Fibroblast of skin of back (primary cell): ENCODE measurements at regions not wholly inside any gene's neighbourhood (a gene's known extent, or its start where the extent isn't known, plus 50 kb on each side); places are given as distances from the start of the nearest gene placed in this dataset.

Source experiments
- DNase-seq: peaks from one replicate; pipeline ENCODE4 v3.0.0-alpha.2; 2013

GRCh38 chr13:80469105-80469852, 128.4 kb upstream of the SPRY2 start:
- no peak for DNase-seq

GRCh38 chr13:80465321-80465720, 124.4 kb upstream of the SPRY2 start:
- DNase-seq: no peak

DNA sequence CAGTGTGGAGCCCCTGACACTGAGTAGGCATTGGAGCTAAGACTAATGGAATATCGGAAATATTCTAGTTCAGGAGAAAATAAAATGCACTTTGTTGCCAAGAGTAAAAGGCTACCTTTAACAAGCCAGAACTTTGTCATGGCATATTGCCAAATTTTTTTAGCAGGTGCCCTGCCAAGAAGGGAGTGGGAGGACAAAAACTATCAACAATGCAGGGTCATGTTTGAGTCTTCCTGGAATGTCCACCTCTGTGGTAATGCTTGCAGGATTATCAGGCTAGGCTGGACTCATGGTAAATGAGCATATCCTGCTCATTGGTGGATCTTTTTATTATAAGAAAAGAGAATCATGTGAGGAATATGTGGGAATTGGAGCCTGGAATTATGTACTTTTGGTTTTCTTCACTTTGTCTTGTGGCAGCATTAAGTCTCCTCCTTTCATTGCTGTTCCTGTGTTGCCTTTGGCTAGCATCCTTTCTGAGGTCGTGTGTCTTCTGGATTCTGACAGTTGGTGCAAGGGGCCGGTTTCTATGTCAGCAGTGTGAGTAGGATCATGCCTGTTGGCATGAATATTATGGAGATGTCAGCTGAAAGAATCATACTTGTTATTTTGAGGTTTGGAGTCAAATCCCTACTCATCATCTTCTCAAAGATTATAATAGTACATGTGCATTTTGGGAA, 122.9 kb upstream of the SPRY2 start:
- DNase-seq: no peak

DNA sequence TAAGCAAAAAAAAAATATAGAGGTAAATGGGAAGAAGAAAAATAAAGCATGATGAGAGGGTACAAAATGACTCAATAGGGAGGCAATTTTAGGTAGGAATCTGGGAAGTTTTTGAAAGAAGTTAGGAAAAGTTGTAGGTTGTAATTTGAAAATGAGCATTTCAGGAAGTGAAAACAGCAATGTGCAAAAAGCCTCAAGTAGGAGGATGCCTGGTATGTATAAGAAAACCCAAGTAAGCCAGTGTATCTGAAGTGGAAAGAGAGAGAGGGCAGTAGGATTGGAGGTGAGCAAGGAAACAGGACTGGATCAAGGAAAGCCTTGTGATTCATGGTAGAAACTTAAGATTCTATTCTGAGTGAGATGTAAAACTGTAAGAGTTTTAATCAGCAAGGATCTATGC, 121.6 kb upstream of the SPRY2 start:
- DNase-seq: no peak

DNA sequence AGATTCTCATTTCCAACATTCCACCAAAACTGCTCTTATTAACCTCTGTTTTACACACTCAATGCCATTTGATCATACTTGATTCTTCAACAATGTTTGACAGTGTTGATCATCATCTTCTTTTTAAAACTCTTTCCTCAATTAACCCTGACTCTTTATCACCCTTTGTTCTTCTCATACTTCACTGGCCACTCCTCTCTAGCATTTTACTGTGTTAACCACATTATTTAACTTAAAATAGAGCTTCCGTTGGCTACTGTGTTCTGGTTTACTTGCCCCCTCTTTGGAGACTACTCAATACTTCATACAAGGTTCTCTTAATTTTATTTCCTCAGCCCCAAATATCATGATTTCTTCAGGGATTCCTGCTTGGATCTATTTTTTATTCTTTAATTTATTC, 121.1 kb upstream of the SPRY2 start:
- DNase-seq: no peak

- DNase-seq: peak; percentile 34
Measured at GRCh38 chr13:80458543-80458942, 117.6 kb upstream of the SPRY2 start.

DNA sequence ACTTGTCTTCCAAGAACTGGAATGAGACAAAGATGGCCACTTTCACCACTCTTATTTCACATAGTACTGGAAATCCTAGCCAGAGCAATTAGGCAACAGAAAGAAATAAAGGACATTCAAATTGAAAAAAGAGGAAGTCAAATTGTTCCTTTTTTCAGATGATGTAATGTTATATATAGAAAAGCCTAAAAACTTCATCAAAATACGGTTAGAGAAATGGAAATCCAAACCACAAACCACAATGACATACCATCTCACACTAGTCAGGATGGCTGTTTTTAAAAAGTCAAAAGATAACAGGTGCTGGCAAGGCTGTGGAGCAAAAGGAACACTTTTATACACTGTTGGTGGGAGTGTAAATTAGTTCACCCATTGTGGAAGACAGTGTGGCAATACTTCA, 113.3 kb upstream of the SPRY2 start:
- peak; percentile 50 for DNase-seq

GRCh38 chr13:80452279-80452678, 111.4 kb upstream of the SPRY2 start:
- no peak for DNase-seq

DNA sequence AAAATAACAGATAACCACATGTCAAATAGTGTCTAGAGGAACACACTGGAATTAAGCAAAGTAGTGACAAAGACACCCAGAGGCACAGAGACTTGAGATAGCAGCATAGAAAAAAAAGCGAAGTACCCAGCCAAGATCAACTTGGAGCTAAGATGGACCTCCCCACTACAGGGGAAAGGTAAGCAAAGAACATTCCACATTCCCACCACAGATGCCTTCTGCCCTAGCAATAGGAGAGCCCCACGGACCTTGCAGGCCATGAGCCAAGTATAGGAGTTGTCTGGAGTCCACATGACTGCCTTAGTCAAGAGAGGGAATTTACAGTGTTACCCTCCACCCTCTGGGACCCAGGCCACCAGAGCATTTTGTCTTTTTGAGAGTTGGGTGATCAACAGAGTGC, 110.7 kb upstream of the SPRY2 start:
- DNase-seq: no peak

DNA sequence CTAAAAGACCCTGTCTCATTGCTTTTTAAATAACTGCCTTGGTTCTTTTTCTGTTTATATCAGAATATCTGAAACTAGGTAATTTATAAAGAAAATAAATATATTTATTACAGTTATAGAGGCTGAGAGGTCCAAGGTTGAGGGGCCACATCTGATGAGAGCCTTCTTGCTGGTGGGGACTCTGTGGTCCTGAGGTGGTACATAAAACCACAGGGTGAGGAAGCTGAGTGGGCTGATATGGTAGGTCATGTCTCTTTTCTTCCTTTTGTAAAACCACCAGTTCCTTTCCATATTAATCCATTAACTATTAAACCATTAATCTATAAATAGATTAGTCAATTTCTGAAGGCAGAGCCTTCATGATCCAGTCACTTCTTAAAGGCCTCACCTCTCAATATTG, 109.5 kb upstream of the SPRY2 start:
- DNase-seq: no peak

GRCh38 chr13:80448725-80449124, 107.8 kb upstream of the SPRY2 start:
- DNase-seq: no peak

GRCh38 chr13:80447747-80448146, 106.8 kb upstream of the SPRY2 start:
- no peak for DNase-seq

GRCh38 chr13:80444240-80445015, 103.5 kb upstream of the SPRY2 start:
- DNase-seq: no peak

DNA sequence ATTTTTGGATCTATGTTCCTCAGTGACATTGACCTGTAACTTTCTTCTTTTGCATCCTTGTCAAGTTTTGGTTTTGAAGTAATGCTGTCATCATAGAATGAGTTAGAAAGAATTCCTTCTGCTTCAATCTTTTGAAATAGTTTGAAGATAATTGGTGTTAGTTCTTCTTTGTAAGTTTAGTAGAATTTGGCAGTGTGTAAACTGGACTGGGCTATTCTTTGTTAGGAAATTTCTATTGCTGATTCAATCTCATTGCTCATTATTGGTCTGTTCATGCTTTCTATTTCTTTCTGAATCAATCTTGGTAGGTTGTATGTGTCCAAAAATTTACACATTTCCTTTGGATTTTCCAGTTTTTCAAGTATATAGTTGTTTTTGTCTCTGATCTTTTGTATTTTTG, 101.7 kb upstream of the SPRY2 start:
- DNase-seq: no peak

- DNase-seq: no peak
Measured at GRCh38 chr13:80441968-80442367, 101.0 kb upstream of the SPRY2 start.

DNA sequence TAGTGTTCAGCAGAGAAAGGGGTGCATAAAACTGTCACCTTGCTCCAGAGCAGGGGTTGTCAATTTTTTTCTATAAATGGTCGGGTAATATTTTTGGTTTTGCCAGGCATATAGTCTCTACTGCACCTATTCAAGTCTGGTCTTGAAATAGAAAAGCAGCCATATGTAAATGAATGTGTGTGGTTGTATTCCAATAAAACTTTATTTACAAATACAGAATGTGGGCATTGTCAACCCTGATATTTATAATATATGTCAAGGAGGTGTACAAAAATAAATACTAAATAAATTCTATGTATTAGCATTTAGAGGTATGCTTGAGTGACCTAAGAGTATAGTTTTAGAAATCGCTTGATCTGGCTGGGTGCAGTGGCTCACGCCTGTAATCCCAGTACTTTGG, 97.6 kb upstream of the SPRY2 start:
- no peak for DNase-seq

DNA sequence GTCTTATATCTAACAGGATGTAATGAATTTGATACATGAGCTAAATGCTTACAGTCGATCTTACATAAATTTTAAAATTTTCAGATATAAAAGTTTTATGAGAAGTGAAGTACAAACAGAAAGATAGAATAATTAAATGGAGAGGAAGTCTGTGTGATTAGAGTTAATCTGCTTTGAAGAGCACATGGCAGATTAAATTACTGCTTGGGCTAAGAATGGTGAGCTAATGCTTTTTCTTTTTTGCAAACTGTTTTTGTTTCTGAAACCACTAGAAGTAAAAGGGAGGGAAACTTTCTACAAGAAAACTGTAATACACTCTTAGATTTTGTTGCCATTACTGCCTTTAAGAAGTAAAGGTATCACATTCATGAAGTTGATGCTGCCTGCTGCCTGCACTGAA, 96.3 kb upstream of the SPRY2 start:
- DNase-seq: no peak

DNA sequence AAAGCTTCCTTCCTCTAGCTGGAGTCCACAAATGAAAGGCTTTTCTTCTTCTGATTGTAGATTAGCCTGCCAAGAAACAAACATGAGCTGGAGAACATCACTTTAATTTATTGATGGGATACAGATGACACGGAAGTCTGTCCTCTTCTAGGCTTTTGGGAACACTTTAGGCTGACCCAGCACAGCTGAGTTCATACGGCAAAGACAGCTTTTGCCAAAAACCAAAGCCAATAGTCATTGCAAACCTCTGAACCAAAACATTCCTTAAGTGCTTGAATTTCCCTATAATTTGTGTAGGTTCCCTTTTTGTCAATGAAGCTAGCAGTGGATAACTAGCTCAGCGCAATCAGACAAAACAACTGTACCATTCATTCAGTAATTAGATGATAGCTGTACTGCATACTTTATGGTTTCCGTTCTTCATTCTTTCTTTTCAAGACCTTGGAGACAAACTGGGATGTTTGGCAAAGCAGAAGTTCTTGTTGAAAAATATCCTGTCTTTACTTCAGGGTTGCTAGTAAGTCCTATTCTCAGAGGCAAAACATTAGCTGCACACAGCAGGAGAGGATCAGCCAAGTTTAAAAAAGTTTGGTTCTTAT, 95.7 kb upstream of the SPRY2 start:
- peak; percentile 22 for DNase-seq

DNA sequence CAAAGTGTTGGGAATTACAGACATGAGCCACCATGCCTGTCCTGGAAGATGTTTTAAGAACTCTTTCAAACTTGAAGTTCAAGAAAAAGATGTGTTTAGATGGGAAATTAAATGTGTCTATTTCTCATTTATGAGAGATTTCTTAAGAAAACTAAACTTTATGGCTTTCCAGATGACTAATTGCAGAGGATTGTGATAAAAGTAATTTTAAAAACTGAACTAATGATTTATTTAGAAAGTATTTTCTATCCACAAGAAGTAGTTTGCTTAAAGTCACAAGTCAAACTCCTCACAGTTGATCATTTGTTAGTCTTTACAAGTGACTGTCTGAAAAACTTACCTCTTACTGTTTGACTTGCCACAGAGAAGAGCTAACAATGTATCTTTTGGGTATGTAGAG, 89.6 kb upstream of the SPRY2 start:
- DNase-seq: peak; percentile 37

DNA sequence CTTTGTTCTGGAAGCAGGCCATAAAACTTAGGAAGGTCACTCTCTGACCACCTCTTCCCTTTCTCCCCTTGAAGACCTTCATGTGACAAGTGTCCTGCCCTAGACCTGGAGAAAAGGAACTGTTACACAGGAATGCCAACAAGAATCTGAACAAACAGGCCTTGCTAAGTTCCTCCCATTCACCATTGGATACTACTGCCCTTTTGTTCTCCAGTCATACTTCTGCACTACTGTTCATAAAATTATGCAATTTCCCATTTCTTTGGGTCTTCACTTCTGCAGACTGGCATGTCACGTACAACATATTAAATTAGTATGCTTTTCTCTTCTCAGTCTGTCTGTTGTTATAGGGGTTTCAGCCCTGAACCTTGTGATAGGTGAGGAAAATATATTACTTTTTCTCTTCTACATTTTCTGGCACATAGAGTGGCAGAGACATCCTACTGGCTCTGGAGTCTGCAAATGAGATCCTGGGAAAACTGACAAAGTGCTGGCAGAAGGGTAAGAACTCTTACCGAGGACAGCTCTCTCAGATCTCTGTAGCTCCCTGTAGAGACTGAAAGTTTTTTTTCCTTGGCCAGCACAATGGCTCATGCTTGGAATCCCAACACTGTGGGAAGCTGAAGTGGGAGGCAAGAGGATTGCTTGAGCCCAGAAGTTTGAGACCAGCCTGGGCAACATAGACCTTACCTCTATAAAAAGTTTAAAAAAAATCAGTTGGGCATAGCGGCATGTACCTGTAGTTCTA, 87.6 kb upstream of the SPRY2 start:
- DNase-seq: no peak

GRCh38 chr13:80419416-80419815, 78.5 kb upstream of the SPRY2 start:
- no peak for DNase-seq

DNA sequence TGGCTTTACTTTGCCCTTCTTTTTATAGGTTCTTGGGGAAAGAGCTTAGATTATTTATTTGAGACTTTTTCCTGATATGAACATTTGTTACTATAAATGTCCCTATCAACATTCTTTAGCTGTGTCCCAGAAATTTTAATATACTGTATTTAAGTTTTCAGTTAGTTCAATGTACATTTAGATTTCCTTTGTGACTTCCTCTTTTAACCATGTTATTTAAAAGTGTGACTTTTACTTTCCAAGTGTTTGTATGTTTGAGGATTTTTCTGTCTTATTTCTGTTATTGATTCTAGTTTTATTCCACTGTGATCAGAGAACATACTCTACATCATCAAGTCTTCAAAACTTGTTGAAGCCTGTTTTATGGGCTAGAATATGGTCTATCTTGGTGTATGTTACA, 72.7 kb upstream of the SPRY2 start:
- DNase-seq: no peak

DNA sequence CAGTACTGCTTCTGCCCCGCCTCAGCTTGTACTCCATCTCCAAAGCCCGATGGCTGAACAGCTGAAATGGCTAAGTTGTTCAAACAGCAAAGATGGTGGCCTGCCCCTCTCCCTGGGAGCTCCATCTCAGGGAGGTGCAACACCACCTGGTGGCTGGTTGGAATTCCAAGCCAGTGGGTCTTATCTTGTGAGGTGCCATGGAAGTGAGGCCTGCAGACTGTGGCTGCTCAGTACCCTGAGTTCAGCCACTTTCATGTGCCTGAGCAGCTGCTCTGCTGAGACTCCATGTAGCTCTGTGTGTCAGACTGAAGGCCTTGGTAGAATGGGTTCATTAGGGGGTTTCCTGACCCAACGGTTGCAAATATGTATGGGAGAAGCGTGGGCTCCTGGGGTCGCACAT, 67.3 kb upstream of the SPRY2 start:
- DNase-seq: no peak
